Activated naive CD8-positive, alpha-beta T cell treated with anti-CD3 and anti-CD28 coated beads, Interleukin-2, amount 50 U/mL, for 24 hours (primary cell): ENCODE measurements at regions not wholly inside any gene's neighbourhood (a gene's known extent, or its start where the extent isn't known, plus 50 kb on each side); places are given as distances from the start of the nearest gene placed in this dataset.
"Not testable (repeated sequence)": the region's sequence is repeated elsewhere in the genome, so short reads cannot be mapped to it uniquely, and the experiment has no call there.

Experiments
- ATAC-seq: fragments of 150-1000 bp; cut with Tn5 transposase; one replicate; pipeline ENCODE4 v1.10.0; 2021
- DNase-seq: peaks from one replicate; pipeline ENCODE4 v3.0.0; 2021
- H3K27ac Mint-ChIP-seq: one replicate; pipeline ENCODE4 v1.8.0; 2021; ENCODE audit warnings: mild to moderate bottlenecking, mixed read lengths
- H3K27me3 Mint-ChIP-seq: one replicate; pipeline ENCODE4 v1.8.0; 2021; ENCODE audit warnings: mixed read lengths
- H3K36me3 Mint-ChIP-seq: one replicate; pipeline ENCODE4 v1.8.0; 2021; ENCODE audit warnings: low read depth, mixed read lengths
- H3K4me1 Mint-ChIP-seq: one replicate; pipeline ENCODE4 v1.8.0; 2021; ENCODE audit warnings: mixed read lengths
- H3K4me3 Mint-ChIP-seq: one replicate; pipeline ENCODE4 v1.8.0; 2021; ENCODE audit warnings: mild to moderate bottlenecking, moderate library complexity, mixed read lengths
- H3K9me3 Mint-ChIP-seq: one replicate; pipeline ENCODE4 v1.8.0; 2021; ENCODE audit warnings: mixed read lengths

DNA sequence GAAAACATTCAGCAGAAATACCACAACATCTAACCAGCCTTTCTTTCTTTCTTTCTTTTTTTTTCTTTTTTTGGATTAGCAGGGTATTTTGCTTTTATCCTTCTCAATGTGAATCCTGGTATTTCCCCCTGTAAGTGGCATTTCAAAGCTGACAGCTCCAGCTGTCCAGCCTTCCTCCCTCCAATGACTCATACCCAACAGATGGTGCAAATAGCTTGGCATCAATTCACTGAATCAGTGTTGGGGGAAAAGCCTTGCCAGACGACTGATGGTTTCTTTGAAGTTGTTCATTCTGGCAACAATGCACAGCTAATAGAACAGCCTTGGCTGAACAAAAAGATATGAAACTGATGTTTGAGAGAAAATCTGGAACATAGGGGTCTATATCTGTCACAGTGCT, 316.8 kb upstream of the STEAP1 start:
- DNase-seq (no peak), ATAC-seq (no peak)
- Mint-ChIP-seq H3K27ac (no peak overlapping the region), H3K4me1 (no peaks in the 10 kb centered on the region), H3K36me3 (no peaks in the 10 kb centered on the region), H3K27me3 (no peaks in the 10 kb centered on the region), H3K4me3 (no peak overlapping the region), H3K9me3 (no peaks in the 10 kb centered on the region)

- no peak for ATAC-seq
- Mint-ChIP-seq H3K36me3 (no peaks in the 10 kb centered on the region), H3K9me3 (no peaks in the 10 kb centered on the region), H3K4me3 (no peak overlapping the region), H3K27me3 (no peaks in the 10 kb centered on the region), H3K27ac (no peak overlapping the region), H3K4me1 (no peaks in the 10 kb centered on the region)
- DNase-seq: no peak
Observed at GRCh38 chr7:89839329-89839728, 314.9 kb upstream of the STEAP1 start.

DNA sequence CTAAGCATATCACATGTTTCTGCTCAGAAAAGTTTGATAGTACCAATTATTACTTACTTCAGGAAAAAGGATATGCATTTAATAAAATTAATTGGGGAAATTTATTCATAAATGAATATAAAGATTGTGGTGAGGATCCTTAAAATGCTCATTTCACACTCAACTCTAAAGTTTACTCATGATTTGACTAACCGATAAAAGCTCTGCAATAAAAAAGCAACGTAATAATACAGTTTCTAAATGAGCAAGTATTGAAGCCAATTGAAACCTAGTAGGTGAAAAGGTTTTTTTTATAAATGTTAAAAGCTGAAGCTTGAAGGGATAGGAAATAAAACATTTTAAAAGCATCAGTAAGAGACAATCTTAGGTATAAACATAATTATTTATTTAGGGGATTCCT, 308.3 kb upstream of the STEAP1 start:
- Mint-ChIP-seq H3K27ac (no peak overlapping the region), H3K4me3 (no peak overlapping the region), H3K36me3 (no peaks in the 10 kb centered on the region), H3K9me3 (no peaks in the 10 kb centered on the region), H3K27me3 (no peaks in the 10 kb centered on the region), H3K4me1 (peaks cover 8% of the 10 kb centered on the region)
- DNase-seq: no peak
- ATAC-seq: no peak

GRCh38 chr7:89849052-89849451, 305.2 kb upstream of the STEAP1 start:
- Mint-ChIP-seq H3K9me3 (no peaks in the 10 kb centered on the region), H3K27ac (no peak overlapping the region), H3K4me3 (no peak overlapping the region), H3K4me1 (peaks cover 8% of the 10 kb centered on the region), H3K27me3 (no peaks in the 10 kb centered on the region), H3K36me3 (no peaks in the 10 kb centered on the region)
- ATAC-seq: no peak
- DNase-seq: no peak

- not testable (repeated sequence) for H3K4me3 Mint-ChIP-seq, H3K27me3 Mint-ChIP-seq
- H3K9me3 Mint-ChIP-seq: peaks cover 10% of the 10 kb centered on the region
Observed at GRCh38 chr7:89857053-89857452, 297.2 kb upstream of the STEAP1 start.

GRCh38 chr7:89857767-89858166, 296.5 kb upstream of the STEAP1 start:
- H3K4me3 Mint-ChIP-seq: no peak overlapping the region
- H3K27ac Mint-ChIP-seq: no peak overlapping the region
- no peak for ATAC-seq
- no peaks in the 10 kb centered on the region for H3K36me3 Mint-ChIP-seq
- no peak for DNase-seq
- no peaks in the 10 kb centered on the region for H3K4me1 Mint-ChIP-seq
- H3K27me3 Mint-ChIP-seq: no peaks in the 10 kb centered on the region
- H3K9me3 Mint-ChIP-seq: peaks cover 10% of the 10 kb centered on the region

More at GRCh38 chr7:89857053-89857452, 297.2 kb upstream of the STEAP1 start:
- H3K27ac Mint-ChIP-seq, H3K36me3 Mint-ChIP-seq, ATAC-seq, DNase-seq, H3K4me1 Mint-ChIP-seq: not testable (repeated sequence)

DNA sequence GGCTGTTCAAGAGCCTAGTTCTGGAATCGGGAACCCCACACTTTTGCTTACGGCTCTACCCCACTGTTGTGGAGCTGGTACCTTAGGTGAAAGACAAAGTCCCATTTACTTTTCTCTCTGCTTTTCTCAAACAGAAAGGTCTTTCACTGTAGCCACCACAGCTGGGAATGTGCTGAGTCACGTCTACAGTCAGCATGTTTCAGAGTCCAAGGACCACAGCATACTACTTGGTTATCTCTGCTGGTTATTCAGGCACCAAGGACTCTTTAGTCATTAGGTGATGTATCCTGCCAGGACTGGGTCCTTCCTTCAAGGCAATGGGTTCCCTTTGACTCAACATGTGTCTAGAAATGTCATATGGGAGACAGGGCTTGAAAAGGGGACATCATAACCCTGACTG, 266.8 kb upstream of the STEAP1 start:
- Mint-ChIP-seq H3K27ac (no peak overlapping the region), H3K4me3 (no peak overlapping the region), H3K9me3 (no peaks in the 10 kb centered on the region), H3K27me3 (no peaks in the 10 kb centered on the region), H3K4me1 (no peaks in the 10 kb centered on the region), H3K36me3 (no peaks in the 10 kb centered on the region)
- DNase-seq: no peak
- ATAC-seq: no peak

GRCh38 chr7:89908736-89909135, 245.5 kb upstream of the STEAP1 start:
- H3K4me1 Mint-ChIP-seq: no peaks in the 10 kb centered on the region
- no peaks in the 10 kb centered on the region for H3K9me3 Mint-ChIP-seq
- DNase-seq: no peak
- no peak for ATAC-seq
- H3K27me3 Mint-ChIP-seq: no peaks in the 10 kb centered on the region
- H3K4me3 Mint-ChIP-seq: no peak overlapping the region
- H3K36me3 Mint-ChIP-seq: no peaks in the 10 kb centered on the region
- H3K27ac Mint-ChIP-seq: no peak overlapping the region

- no peak for DNase-seq
- no peaks in the 10 kb centered on the region for H3K36me3 Mint-ChIP-seq
- H3K9me3 Mint-ChIP-seq: no peaks in the 10 kb centered on the region
- no peak overlapping the region for H3K27ac Mint-ChIP-seq
- no peaks in the 10 kb centered on the region for H3K27me3 Mint-ChIP-seq
- H3K4me3 Mint-ChIP-seq: no peak overlapping the region
- no peak for ATAC-seq
- H3K4me1 Mint-ChIP-seq: no peaks in the 10 kb centered on the region
Observed at GRCh38 chr7:89914711-89915110, 239.6 kb upstream of the STEAP1 start.

GRCh38 chr7:89926194-89926593, 228.1 kb upstream of the STEAP1 start:
- Mint-ChIP-seq H3K27me3 (no peaks in the 10 kb centered on the region), H3K36me3 (no peaks in the 10 kb centered on the region), H3K4me1 (no peaks in the 10 kb centered on the region), H3K27ac (no peak overlapping the region), H3K9me3 (peaks cover 4% of the 10 kb centered on the region), H3K4me3 (no peak overlapping the region)
- DNase-seq (no peak), ATAC-seq (no peak)

GRCh38 chr7:89926701-89927100, 227.6 kb upstream of the STEAP1 start:
- ATAC-seq (no peak), DNase-seq (no peak)
- H3K36me3 Mint-ChIP-seq: no peaks in the 10 kb centered on the region
- no peak overlapping the region for H3K4me3 Mint-ChIP-seq
- H3K4me1 Mint-ChIP-seq: no peaks in the 10 kb centered on the region
- H3K27me3 Mint-ChIP-seq: no peaks in the 10 kb centered on the region
- H3K27ac Mint-ChIP-seq: no peak overlapping the region
- H3K9me3 Mint-ChIP-seq: peaks cover 3% of the 10 kb centered on the region

- Mint-ChIP-seq H3K36me3 (no peaks in the 10 kb centered on the region), H3K4me1 (no peaks in the 10 kb centered on the region), H3K9me3 (no peaks in the 10 kb centered on the region), H3K4me3 (no peak overlapping the region), H3K27me3 (no peaks in the 10 kb centered on the region), H3K27ac (no peak overlapping the region)
- ATAC-seq (no peak), DNase-seq (no peak)
Observed at GRCh38 chr7:89927762-89928161, 226.5 kb upstream of the STEAP1 start.

DNA sequence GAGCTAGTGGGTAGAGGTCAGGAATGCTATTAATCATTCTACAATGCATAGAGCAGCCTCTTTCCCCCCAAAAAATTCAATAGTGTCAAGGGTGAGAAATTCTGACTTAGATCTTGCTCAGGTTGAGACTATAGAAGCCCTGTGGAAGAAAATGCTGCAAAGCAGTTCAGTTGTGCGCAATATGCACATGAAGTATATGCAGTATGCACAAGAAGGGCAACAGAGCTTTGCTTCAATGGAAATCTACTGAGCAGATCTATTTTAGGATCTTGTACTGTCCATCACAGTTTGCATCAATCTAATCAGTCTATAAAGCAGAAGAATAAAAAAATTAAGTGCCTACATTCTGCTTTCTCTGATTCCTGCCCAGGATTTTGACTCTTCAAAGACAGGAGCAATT, 225.8 kb upstream of the STEAP1 start:
- no peak for DNase-seq
- ATAC-seq: no peak
- Mint-ChIP-seq H3K4me3 (no peak overlapping the region), H3K4me1 (no peaks in the 10 kb centered on the region), H3K27ac (no peak overlapping the region), H3K9me3 (no peaks in the 10 kb centered on the region), H3K27me3 (no peaks in the 10 kb centered on the region), H3K36me3 (no peaks in the 10 kb centered on the region)

DNA sequence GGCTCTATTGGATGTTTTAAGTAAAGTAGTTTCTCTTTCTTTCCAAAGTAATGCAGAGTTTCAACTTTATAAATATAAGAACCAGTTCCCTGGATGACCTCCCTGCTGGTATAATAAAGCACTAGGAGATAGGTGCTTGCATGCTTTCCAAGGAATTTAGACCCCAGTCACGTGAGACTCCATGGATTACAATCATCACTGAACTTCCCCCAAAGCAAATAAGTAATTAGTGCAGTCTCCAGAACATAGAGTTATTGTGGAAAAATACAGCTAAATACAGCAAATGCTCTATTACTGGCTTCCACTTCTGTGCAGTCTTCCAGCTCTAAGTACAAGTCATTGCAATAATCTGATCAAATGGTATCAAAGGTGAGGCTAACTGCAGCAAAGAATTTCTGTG, 220.2 kb upstream of the STEAP1 start:
- DNase-seq: no peak

DNA sequence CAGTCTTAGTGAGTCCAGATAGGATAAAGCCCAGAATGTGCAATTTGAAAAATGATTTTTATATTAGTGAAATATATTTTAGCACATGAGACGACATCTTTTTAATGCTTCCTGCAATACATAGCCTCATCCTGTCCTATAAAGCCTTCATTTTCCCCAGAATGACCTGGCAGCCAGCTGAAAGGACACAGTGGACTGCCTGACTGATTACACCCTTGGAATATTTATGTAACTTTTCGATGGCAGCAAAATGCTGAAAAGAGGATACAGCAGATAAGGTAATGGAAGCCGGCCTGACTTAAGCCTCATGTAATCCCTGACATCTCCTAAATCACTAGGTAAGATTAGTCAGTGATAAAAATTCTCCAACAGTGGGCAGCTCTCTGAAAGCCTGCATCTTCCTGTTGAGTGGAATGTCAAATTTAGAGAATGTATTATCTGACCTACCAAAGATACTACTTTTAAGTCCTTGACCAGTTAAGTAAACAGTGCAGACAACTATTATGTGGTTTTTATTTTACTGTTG, 210.7 kb upstream of the STEAP1 start:
- H3K27me3 Mint-ChIP-seq: no peaks in the 10 kb centered on the region
- H3K4me1 Mint-ChIP-seq: no peaks in the 10 kb centered on the region
- no peak for DNase-seq
- H3K36me3 Mint-ChIP-seq: no peaks in the 10 kb centered on the region
- no peak for ATAC-seq
- H3K27ac Mint-ChIP-seq: no peak overlapping the region
- H3K9me3 Mint-ChIP-seq: no peaks in the 10 kb centered on the region
- no peak overlapping the region for H3K4me3 Mint-ChIP-seq

More for the DNA sequence above, 220.2 kb upstream of the STEAP1 start:
- Mint-ChIP-seq H3K36me3 (no peaks in the 10 kb centered on the region), H3K27ac (no peak overlapping the region), H3K27me3 (no peaks in the 10 kb centered on the region), H3K4me3 (no peak overlapping the region), H3K9me3 (no peaks in the 10 kb centered on the region), H3K4me1 (no peaks in the 10 kb centered on the region)
- ATAC-seq: no peak

DNA sequence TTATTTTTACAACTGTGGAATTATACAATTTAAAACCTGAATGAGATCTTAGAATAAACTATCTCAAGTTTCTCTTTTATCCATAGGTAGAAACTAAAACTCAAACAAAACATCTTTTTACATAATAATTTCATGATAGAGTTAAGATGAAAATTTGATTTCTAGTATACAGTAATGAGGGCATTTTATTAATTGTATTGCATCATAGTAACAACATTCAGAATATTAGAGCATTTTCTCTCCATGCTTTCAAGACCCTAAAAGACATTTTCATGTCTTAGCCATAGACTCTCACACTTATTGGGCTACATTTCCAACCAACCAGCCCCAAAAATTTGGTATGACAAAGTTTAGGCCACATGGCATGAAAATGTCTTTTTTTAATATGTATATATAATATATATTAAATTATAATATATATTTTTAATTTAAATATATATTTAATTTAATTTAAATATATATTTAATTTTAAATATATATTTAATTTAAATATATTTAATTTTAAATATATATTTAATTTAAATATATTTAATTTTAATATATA, 195.7 kb upstream of the STEAP1 start:
- ATAC-seq: no peak
- Mint-ChIP-seq H3K27ac (no peak overlapping the region), H3K9me3 (peaks cover 4% of the 10 kb centered on the region), H3K4me3 (no peak overlapping the region), H3K4me1 (no peaks in the 10 kb centered on the region), H3K27me3 (no peaks in the 10 kb centered on the region), H3K36me3 (no peaks in the 10 kb centered on the region)
- DNase-seq: no peak
